Lung (tissue), 12 donors: ENCODE measurements at regions not wholly inside any gene's neighbourhood (a gene's known extent, or its start where the extent isn't known, plus 50 kb on each side); places are given as distances from the start of the nearest gene placed in this dataset. TPM values are rescaled to one million over a fixed set of nuclear protein-coding genes. Genes with fewer than 3 reads are reported as not detected.
"Not testable (repeated sequence)": the region's sequence is repeated elsewhere in the genome, so short reads cannot be mapped to it uniquely, and the experiment has no call there.

ENCODE experiments used
- ATAC-seq: fragments of 200-7000 bp; cut with Tn5 transposase; one replicate; pipeline ENCODE4 v1.9.1; 2020; ENCODE audit warnings: moderate number of reproducible peaks; ENCODE audit not compliant: insufficient read depth, low FRiP score
- DNase-seq, 3 donors: peaks; one replicate each; pipeline ENCODE4 v3.0.0-alpha.2; 2013 to 2017
- H3K27ac ChIP-seq, 2 donors: one replicate each; pipeline ENCODE4 v1.5.1; 2013; ENCODE audit warnings: mild to moderate bottlenecking in 2 of 2, moderate library complexity in 2 of 2, control low read depth in 1 of 2, inconsistent platforms in 1 of 2, low read depth in 1 of 2, low read length in 1 of 2
- H3K27me3 ChIP-seq, 3 donors: one replicate each; pipeline ENCODE4 v1.5.1; 2013; ENCODE audit warnings: low read length in 2 of 3; ENCODE audit not compliant: control insufficient read depth in 3 of 3, insufficient read depth in 3 of 3
- H3K36me3 ChIP-seq, 4 donors: one replicate each; pipeline ENCODE4 v1.5.1; 2013; ENCODE audit warnings: low read length in 4 of 4, mild to moderate bottlenecking in 1 of 4, moderate library complexity in 1 of 4; ENCODE audit not compliant: control insufficient read depth in 4 of 4, insufficient read depth in 4 of 4
- H3K4me1 ChIP-seq, 5 donors: one replicate each; pipeline ENCODE4 v1.5.1; 2013; ENCODE audit warnings: low read length in 5 of 5, mild to moderate bottlenecking in 2 of 5, moderate library complexity in 1 of 5; ENCODE audit not compliant: control insufficient read depth in 5 of 5, insufficient read depth in 5 of 5
- H3K4me3 ChIP-seq: one replicate; pipeline ENCODE4 v1.5.1; 2013; ENCODE audit warnings: mild to moderate bottlenecking, control low read depth, moderate library complexity
- H3K9ac ChIP-seq, 2 donors: one replicate each; pipeline ENCODE4 v1.5.1; 2013; ENCODE audit warnings: low read length in 2 of 2, control low read depth in 1 of 2; ENCODE audit not compliant: insufficient read depth in 1 of 2
- H3K9me3 ChIP-seq, 4 donors: one replicate each; pipeline ENCODE4 v1.5.1; 2013; ENCODE audit warnings: low read length in 3 of 4, mild to moderate bottlenecking in 1 of 4, moderate library complexity in 1 of 4; ENCODE audit not compliant: control insufficient read depth in 4 of 4, insufficient read depth in 3 of 4
- CTCF ChIP-seq: IDR thresholded peaks from 2 replicates; pipeline ENCODE4 v1.5.1; 2012; ENCODE audit warnings: mild to moderate bottlenecking; ENCODE audit errors: control extremely low read depth, extremely low read depth
- WGBS, 2 donors: extraction: QIAGEN DNeasy Blood & Tissue Kit; methylation state at CpG; one replicate each; pipeline ENCODE4 v1.1.7; 2013; 5-methylcytosine and 5-hydroxymethylcytosine counted together
- small RNA-seq: library from RNA; depleted of rRNA; stranded (forward); fragments of <200 nt; gene quantifications from one replicate; pipeline ENCODE3, GENCODE V24; 2014; ENCODE audit warnings: low replicate concordance
- donor health status: control.
- donor health status: control.
- donor health status: Bipolar disorder and iron deficiency.
- donor health status: healthy.
- donor health status: DM: yes; HTN: yes; CAD: no.

- H3K4me1 ChIP-seq = no peaks in the 10 kb centered on the region
- H3K36me3 ChIP-seq = no peaks in the 10 kb centered on the region
- WGBS, 2 donors = 79 to 87% methylated on average over 1 of the region's 1 CpG
- DNase-seq (no peak), ATAC-seq (no peak)
- no peak overlapping the region for H3K4me3 ChIP-seq
- H3K9ac ChIP-seq = no peak overlapping the region
- TF ChIP-seq CTCF = no peak
- H3K9me3 ChIP-seq = no peaks in the 10 kb centered on the region
- H3K27ac ChIP-seq = no peak overlapping the region
- no peaks in the 10 kb centered on the region for H3K27me3 ChIP-seq
Observed at GRCh38 chr4:100008048-100008447, 58.0 kb upstream of the H2AZ1 start.

- 98% methylated on average over 4 to 13 of the region's 23 CpGs for WGBS, 2 donors
- H3K9me3 ChIP-seq, H3K9ac ChIP-seq, DNase-seq, H3K36me3 ChIP-seq, H3K4me3 ChIP-seq, ATAC-seq, H3K27me3 ChIP-seq, H3K4me1 ChIP-seq, H3K27ac ChIP-seq: not testable (repeated sequence)
Observed at GRCh38 chr4:100006161-100006560, 56.1 kb upstream of the H2AZ1 start.

Small RNAs in the stretch of these regions (small RNA-seq; reads per million reads assigned to genes)
- not detected for gene DYNLL1P6
